Tibial artery (tissue), 4 donors: ENCODE measurements at regions not wholly inside any gene's neighbourhood (a gene's known extent, or its start where the extent isn't known, plus 50 kb on each side); places are given as distances from the start of the nearest gene placed in this dataset.

Experiments
- DNase-seq, 2 donors: peaks; one replicate each; pipeline ENCODE4 v3.0.0-alpha.2; 2019
- H3K27ac ChIP-seq, 2 donors: fragments of 200-600 bp; sonication (generic) in 1 of 2; 1 replicate in 1 of 2; 2 replicates in 1 of 2; pipeline ENCODE4 v1.5.1; 2018 to 2019; ENCODE audit warnings: mild to moderate bottlenecking in 1 of 2
- H3K27me3 ChIP-seq, 2 donors: fragments of 200-600 bp; sonication (generic) in 1 of 2; one replicate each; pipeline versions ENCODE4 v1.5.1 to v1.6.0; 2016 to 2019
- H3K36me3 ChIP-seq, 3 donors: fragments of 200-600 bp; sonication (generic) in 2 of 3; one replicate each; pipeline ENCODE4 v1.5.1; 2016 to 2019; ENCODE audit warnings: mild to moderate bottlenecking in 2 of 3
- H3K4me1 ChIP-seq, 4 donors: fragments of 200-600 bp; sonication (generic) in 2 of 4; 1 replicate in 3 of 4; 2 replicates in 1 of 4; pipeline ENCODE4 v1.5.1; 2016 to 2019
- H3K4me3 ChIP-seq, 2 donors: fragments of 200-600 bp; sonication (generic) in 1 of 2; 1 replicate in 1 of 2; 2 replicates in 1 of 2; pipeline ENCODE4 v1.5.1; 2018 to 2019; ENCODE audit warnings: mild to moderate bottlenecking in 2 of 2
- H3K9me3 ChIP-seq, 3 donors: fragments of 200-600 bp; sonication (generic) in 1 of 3; one replicate each; pipeline ENCODE4 v1.5.1; 2016 to 2019
- CTCF ChIP-seq, 2 experiments: fragments of 200-600 bp in 1 of 2; fragments of 450-650 bp in 1 of 2; IDR thresholded peaks; one replicate each; pipeline ENCODE4 v1.5.1; 2017 to 2019; ENCODE audit warnings: antibody characterized with exemption in 2 of 2, mild to moderate bottlenecking in 1 of 2, moderate library complexity in 1 of 2
- intact Hi-C: fragments of 100-400 bp; cut with DNase I; formaldehyde crosslinking; loops from one replicate; pipeline ENCODE4 v1.15.0; 2023; ENCODE audit warnings: low total_unique reads

GRCh38 chr12:105555556-105556295 lies 225.2 kb downstream of the C12orf75 start:
- intact Hi-C loops, result no loop called here
- TF ChIP-seq CTCF (IDR thresholded peaks at IDR 0.05), result no peak
- H3K4me1 ChIP-seq, result no peaks in the 10 kb centered on the region
- no peak for DNase-seq
- H3K27me3 ChIP-seq, result no peaks in the 10 kb centered on the region
- no peak overlapping the region for H3K27ac ChIP-seq
- no peak overlapping the region for H3K4me3 ChIP-seq
- H3K9me3 ChIP-seq, result no peaks in the 10 kb centered on the region
- no peaks in the 10 kb centered on the region for H3K36me3 ChIP-seq

DNA sequence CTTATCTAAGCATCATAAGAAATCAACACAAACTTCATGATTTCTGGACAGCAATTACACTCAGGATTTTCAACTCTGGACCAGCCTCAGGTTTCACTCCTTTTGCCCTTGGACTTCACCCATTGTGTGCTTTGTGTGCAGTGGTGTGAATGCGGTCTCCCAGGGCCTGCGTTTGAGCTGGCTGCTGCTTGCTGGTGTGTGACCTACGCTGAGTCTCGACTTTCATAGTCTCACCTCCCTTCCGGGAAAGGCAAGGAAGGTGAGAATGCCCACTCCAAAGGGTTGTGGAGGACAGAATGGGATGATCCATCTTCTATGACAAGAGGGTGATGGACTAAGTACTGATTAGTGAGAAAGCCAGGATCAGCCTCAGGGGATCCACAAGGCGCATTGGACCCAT lies 228.8 kb downstream of the C12orf75 start:
- Histone ChIP-seq H3K4me3 (no peak overlapping the region), H3K9me3 (no peaks in the 10 kb centered on the region), H3K27me3 (no peaks in the 10 kb centered on the region), H3K27ac (no peak overlapping the region), H3K36me3 (no peaks in the 10 kb centered on the region), H3K4me1 (no peaks in the 10 kb centered on the region)
- intact Hi-C loops, result no loop called here
- DNase-seq, result no peak
- no peak for TF ChIP-seq CTCF (IDR thresholded peaks at IDR 0.05)

DNA sequence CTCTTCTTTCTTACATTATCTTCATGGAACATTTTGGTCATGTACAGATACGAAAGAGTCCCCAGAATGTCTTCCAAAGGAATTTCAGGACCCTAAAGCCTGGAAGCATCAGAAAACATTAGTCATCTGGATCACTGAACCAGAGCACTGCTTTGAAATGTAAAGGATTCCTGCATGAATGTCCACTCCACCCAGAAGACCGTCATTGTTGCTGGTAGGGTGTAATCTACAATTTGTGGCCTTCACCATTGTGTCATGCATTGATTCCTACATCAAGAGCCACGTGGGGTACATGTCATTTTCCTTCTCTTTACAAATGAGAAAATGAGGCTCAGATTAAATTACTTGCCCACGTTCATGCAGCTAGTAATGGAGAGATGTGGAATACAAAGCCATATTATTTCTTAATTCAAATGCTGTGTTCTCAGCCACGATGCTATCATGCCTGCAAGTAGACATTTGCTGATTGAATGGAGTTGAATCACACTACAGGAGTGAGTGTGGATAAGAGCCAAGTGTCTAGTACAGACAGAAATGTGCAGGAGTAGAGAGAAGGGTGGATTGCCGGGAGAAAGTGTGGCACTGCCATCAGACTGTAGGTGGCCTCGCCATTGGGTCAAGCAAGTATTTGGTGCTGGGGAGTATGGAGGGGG lies 231.2 kb downstream of the C12orf75 start:
- Histone ChIP-seq H3K9me3 (no peaks in the 10 kb centered on the region), H3K4me1 (no peaks in the 10 kb centered on the region), H3K36me3 (no peaks in the 10 kb centered on the region), H3K27me3 (no peaks in the 10 kb centered on the region), H3K4me3 (no peak overlapping the region), H3K27ac (no peak overlapping the region)
- intact Hi-C loops, result no loop called here
- DNase-seq, result no peak
- no peak for TF ChIP-seq CTCF (IDR thresholded peaks at IDR 0.05)

- Histone ChIP-seq H3K27ac (no peak overlapping the region), H3K4me1 (no peaks in the 10 kb centered on the region), H3K4me3 (no peak overlapping the region), H3K36me3 (no peaks in the 10 kb centered on the region), H3K9me3 (no peaks in the 10 kb centered on the region), H3K27me3 (no peaks in the 10 kb centered on the region)
- intact Hi-C loops, result no loop called here
- no peak for TF ChIP-seq CTCF (IDR thresholded peaks at IDR 0.05)
- peak in 1 of 2 donors; percentile 32 for DNase-seq
Measured at GRCh38 chr12:105562199-105562971, 231.9 kb downstream of the C12orf75 start.

GRCh38 chr12:105567061-105567460 lies 236.6 kb downstream of the C12orf75 start:
- H3K27me3 ChIP-seq, result no peaks in the 10 kb centered on the region
- no peak for TF ChIP-seq CTCF (IDR thresholded peaks at IDR 0.05)
- intact Hi-C loops, result no loop called here

More at GRCh38 chr12:105567061-105567460, 236.6 kb downstream of the C12orf75 start:
- Histone ChIP-seq H3K36me3 (no peaks in the 10 kb centered on the region), H3K4me1 (no peaks in the 10 kb centered on the region), H3K27ac (no peak overlapping the region), H3K9me3 (no peaks in the 10 kb centered on the region), H3K4me3 (no peak overlapping the region)
- no peak for DNase-seq
